HEK293 (cell line): ENCODE measurements at regions not wholly inside any gene's neighbourhood (a gene's known extent, or its start where the extent isn't known, plus 50 kb on each side); places are given as distances from the start of the nearest gene placed in this dataset.

Experiments
- CTCF ChIA-PET: fragments of 350-600 bp; formaldehyde crosslinking; extraction: SDS; loops from one replicate; lab custom pipeline; 2021; ENCODE audit warnings: antibody characterized with exemption; lab: Yijun Ruan, JAX
- POLR2A ChIA-PET: fragments of 300-600 bp; formaldehyde crosslinking; extraction: SDS; loops from one replicate; lab custom pipeline; 2020; ENCODE audit warnings: antibody characterized with exemption, inconsistent platforms; lab: Yijun Ruan, JAX
- H3K27ac ChIP-seq: fragments of 200-500 bp; sonication (Bioruptor generic); 2 replicates; pipeline ENCODE4 v1.5.1; 2014; ENCODE audit warnings: low read depth, low read length, control low read depth, inconsistent platforms; ENCODE audit errors: extremely low read depth
- H3K36me3 ChIP-seq, 2 experiments: fragments of 200-500 bp in 1 of 2; sonication (Bioruptor generic) in 1 of 2; 1 replicate in 1 of 2; 2 replicates in 1 of 2; pipeline ENCODE4 v1.5.1; 2014 to 2017; ENCODE audit warnings: inconsistent platforms in 2 of 2, low read length in 2 of 2; ENCODE audit not compliant: control insufficient read depth in 2 of 2, insufficient read depth in 1 of 2
- H3K4me1 ChIP-seq: fragments of 200-500 bp; sonication (Bioruptor generic); 2 replicates; pipeline ENCODE4 v1.5.1; 2014; ENCODE audit warnings: mild to moderate bottlenecking, low read length, inconsistent platforms; ENCODE audit not compliant: control insufficient read depth, insufficient read depth
- H3K4me3 ChIP-seq: 2 replicates; pipeline ENCODE4 v1.5.1; 2011; ENCODE audit warnings: low read depth, mild to moderate bottlenecking, control low read depth, low read length, moderate library complexity
- H3K9me3 ChIP-seq: fragments of 200-500 bp; sonication (Bioruptor generic); 2 replicates; pipeline ENCODE4 v1.5.1; 2014; ENCODE audit warnings: low read depth, low read length, inconsistent platforms; ENCODE audit not compliant: control insufficient read depth, insufficient read depth
- ATF2 ChIP-seq: fragments of 450-650 bp; formaldehyde crosslinking; IDR thresholded peaks from 2 replicates; pipeline ENCODE4 v1.5.1; 2016; ENCODE audit warnings: missing biosample characterization, missing genetic modification characterization, low read depth
- GLIS2 ChIP-seq: fragments of 450-650 bp; formaldehyde crosslinking; IDR thresholded peaks from 2 replicates; pipeline ENCODE4 v1.5.1; 2016; ENCODE audit warnings: missing biosample characterization, missing genetic modification characterization
- OVOL3 ChIP-seq: fragments of 450-650 bp; formaldehyde crosslinking; IDR thresholded peaks from 2 replicates; pipeline ENCODE4 v1.5.1; 2016; ENCODE audit warnings: missing biosample characterization, missing genetic modification characterization
- PRDM10 ChIP-seq: fragments of 450-650 bp; formaldehyde crosslinking; IDR thresholded peaks from 2 replicates; pipeline ENCODE4 v1.5.1; 2016; ENCODE audit warnings: missing biosample characterization, missing genetic modification characterization
- SETDB1 ChIP-seq: IDR thresholded peaks from one replicate; pipeline ENCODE4 v1.6.1; 2017; ENCODE audit warnings: mild to moderate bottlenecking, low read length, moderate library complexity, mixed read lengths; ENCODE audit not compliant: insufficient read length
- SP2 ChIP-seq: fragments of 450-650 bp; formaldehyde crosslinking; IDR thresholded peaks from 2 replicates; pipeline ENCODE4 v1.5.1; 2016; ENCODE audit warnings: missing biosample characterization, missing genetic modification characterization
- SP7 ChIP-seq: fragments of 450-650 bp; formaldehyde crosslinking; IDR thresholded peaks from 2 replicates; pipeline ENCODE4 v1.5.1; 2016; ENCODE audit warnings: missing biosample characterization, missing genetic modification characterization
- ZBTB11 ChIP-seq: fragments of 450-650 bp; formaldehyde crosslinking; conservative IDR thresholded peaks from 2 replicates; pipeline ENCODE4 v1.5.1; 2016; ENCODE audit warnings: low read depth, missing biosample characterization, missing genetic modification characterization
- ZBTB17 ChIP-seq: fragments of 450-650 bp; formaldehyde crosslinking; IDR thresholded peaks from 2 replicates; pipeline ENCODE4 v1.5.1; 2016; ENCODE audit warnings: missing biosample characterization, missing genetic modification characterization
- ZBTB20 ChIP-seq: fragments of 450-650 bp; formaldehyde crosslinking; IDR thresholded peaks from 2 replicates; pipeline ENCODE4 v1.5.1; 2016; ENCODE audit warnings: missing biosample characterization, missing genetic modification characterization
- ZBTB49 ChIP-seq: fragments of 450-650 bp; formaldehyde crosslinking; IDR thresholded peaks from 2 replicates; pipeline ENCODE4 v1.5.1; 2016; ENCODE audit warnings: missing biosample characterization, missing genetic modification characterization, low read depth
- ZNF16 ChIP-seq: fragments of 450-650 bp; formaldehyde crosslinking; IDR thresholded peaks from 2 replicates; pipeline ENCODE4 v1.5.1; 2016; ENCODE audit warnings: low read depth, missing biosample characterization, missing genetic modification characterization
- ZNF366 ChIP-seq: fragments of 450-650 bp; formaldehyde crosslinking; conservative IDR thresholded peaks from 2 replicates; pipeline ENCODE4 v1.5.1; 2016; ENCODE audit warnings: missing biosample characterization, missing genetic modification characterization
- ZNF449 ChIP-seq: fragments of 450-650 bp; formaldehyde crosslinking; IDR thresholded peaks from 2 replicates; pipeline ENCODE4 v1.5.1; 2017; ENCODE audit warnings: missing biosample characterization, mild to moderate bottlenecking, missing genetic modification characterization, moderate library complexity
- ZNF473 ChIP-seq: fragments of 450-650 bp; formaldehyde crosslinking; IDR thresholded peaks from 2 replicates; pipeline ENCODE4 v1.5.1; 2017; ENCODE audit warnings: missing biosample characterization, missing genetic modification characterization
- ZNF571 ChIP-seq: fragments of 450-650 bp; formaldehyde crosslinking; IDR thresholded peaks from 2 replicates; pipeline ENCODE4 v1.5.0; 2017; ENCODE audit warnings: missing biosample characterization, missing genetic modification characterization

GRCh38 chr11:38296211-38296776, 1698.3 kb upstream of the RAG2 start (continued):
- TF ChIP-seq PRDM10 (tag by site-specific recombination) (no peak), ZNF366 (no peak), ZBTB20 (no peak)

- no peaks in the 10 kb centered on the region for H3K4me1 ChIP-seq
- TF ChIP-seq SETDB1 (no peak), OVOL3 (tag by site-specific recombination) (no peak), ZBTB17 (no peak), GLIS2 (no peak), SP2 (tag by site-specific recombination) (no peak), ZNF571 (tag by site-specific recombination) (no peak), SP7 (tag by site-specific recombination) (no peak), ZBTB11 (tag by site-specific recombination) (no peak), ZBTB49 (tag by site-specific recombination) (no peak), ZNF16 (tag by site-specific recombination) (no peak), ZNF473 (tag by site-specific recombination) (no peak), ATF2 (tag by site-specific recombination) (no peak), ZNF449 (no peak)
- TF ChIP-seq, all 188 proteins: peak for 0
- Histone ChIP-seq H3K4me3 (no peak overlapping the region), H3K36me3 (no peaks in the 10 kb centered on the region), H3K9me3 (no peaks in the 10 kb centered on the region), H3K27ac (no peak overlapping the region)
- ChIA-PET CTCF (no interaction called here), POLR2A (no interaction called here)
Measured at GRCh38 chr11:38282718-38283117, 1684.7 kb upstream of the RAG2 start.
